ENCODE measurements at regions not wholly inside any gene's neighbourhood (a gene's known extent, or its start where the extent isn't known, plus 50 kb on each side); places are given as distances from the start of the nearest gene placed in this dataset.
A peak's percentile ranks its signal among the peaks of the same experiment; 100 is the strongest.
"Not testable (repeated sequence)": the region's sequence is repeated elsewhere in the genome, so short reads cannot be mapped to it uniquely, and the experiment has no call there.

GRCh38 chr12:5262450-5262849 is 169.5 kb upstream of the NTF3 start:
- DNase-seq (ENCODE audit: low spot score), result peak; percentile 82

- DNase-seq (ENCODE audit: low spot score), result no peak
These were observed 169.0 kb upstream of the NTF3 start for GRCh38 chr12:5262885-5263284.

GRCh38 chr12:5264006-5264405 is 167.9 kb upstream of the NTF3 start:
- DNase-seq (ENCODE audit: low spot score), result no peak

- DNase-seq (ENCODE audit: low spot score), result no peak
These were observed 164.1 kb upstream of the NTF3 start for GRCh38 chr12:5267603-5268423.

- no peak for DNase-seq (ENCODE audit: low spot score)
These were observed 163.3 kb upstream of the NTF3 start for GRCh38 chr12:5268424-5269210.

GRCh38 chr12:5269846-5270245 is 162.1 kb upstream of the NTF3 start:
- no peak for DNase-seq (ENCODE audit: low spot score)

GRCh38 chr12:5272018-5272785 is 159.7 kb upstream of the NTF3 start:
- no peak for DNase-seq (ENCODE audit: low spot score)

GRCh38 chr12:5273709-5274108 is 158.2 kb upstream of the NTF3 start:
- DNase-seq (ENCODE audit: low spot score), result no peak

- no peak for DNase-seq (ENCODE audit: low spot score)
These were observed 155.5 kb upstream of the NTF3 start for GRCh38 chr12:5276327-5276880.

- peak; percentile 70 for DNase-seq (ENCODE audit: low spot score)
These were observed 151.8 kb upstream of the NTF3 start for GRCh38 chr12:5280086-5280485.

- not testable (repeated sequence) for DNase-seq (ENCODE audit: low spot score)
These were observed 141.5 kb upstream of the NTF3 start for GRCh38 chr12:5290368-5290767.

- no peak for DNase-seq (ENCODE audit: low spot score)
These were observed 139.3 kb upstream of the NTF3 start for GRCh38 chr12:5292651-5293050.

GRCh38 chr12:5293773-5294172 is 138.1 kb upstream of the NTF3 start:
- no peak for DNase-seq (ENCODE audit: low spot score)

GRCh38 chr12:5294274-5295070 is 137.4 kb upstream of the NTF3 start:
- no peak for DNase-seq (ENCODE audit: low spot score)

GRCh38 chr12:5295151-5295550 is 136.8 kb upstream of the NTF3 start:
- DNase-seq (ENCODE audit: low spot score), result peak; percentile 44

GRCh38 chr12:5295996-5296395 is 135.9 kb upstream of the NTF3 start:
- DNase-seq (ENCODE audit: low spot score), result no peak

GRCh38 chr12:5301539-5301938 is 130.4 kb upstream of the NTF3 start:
- DNase-seq (ENCODE audit: low spot score), result no peak

GRCh38 chr12:5305425-5305824 is 126.5 kb upstream of the NTF3 start:
- DNase-seq (ENCODE audit: low spot score), result peak; percentile 27

- DNase-seq (ENCODE audit: low spot score), result no peak
These were observed 125.9 kb upstream of the NTF3 start for GRCh38 chr12:5305886-5306545.

- DNase-seq (ENCODE audit: low spot score), result no peak
These were observed 124.8 kb upstream of the NTF3 start for GRCh38 chr12:5307065-5307464.

GRCh38 chr12:5308216-5308615 is 123.7 kb upstream of the NTF3 start:
- DNase-seq (ENCODE audit: low spot score), result no peak
